HG02840 (cell line): ENCODE measurements at regions not wholly inside any gene's neighbourhood (a gene's known extent, or its start where the extent isn't known, plus 50 kb on each side); places are given as distances from the start of the nearest gene placed in this dataset.

Experiments
- ATAC-seq: cut with Tn5 transposase; IDR thresholded peaks from one replicate; pipeline ENCODE4 v1.9.1; 2021; ENCODE audit warnings: mild to moderate bottlenecking, moderate library complexity, moderate number of reproducible peaks; ENCODE audit not compliant: unreplicated experiment, low FRiP score

DNA sequence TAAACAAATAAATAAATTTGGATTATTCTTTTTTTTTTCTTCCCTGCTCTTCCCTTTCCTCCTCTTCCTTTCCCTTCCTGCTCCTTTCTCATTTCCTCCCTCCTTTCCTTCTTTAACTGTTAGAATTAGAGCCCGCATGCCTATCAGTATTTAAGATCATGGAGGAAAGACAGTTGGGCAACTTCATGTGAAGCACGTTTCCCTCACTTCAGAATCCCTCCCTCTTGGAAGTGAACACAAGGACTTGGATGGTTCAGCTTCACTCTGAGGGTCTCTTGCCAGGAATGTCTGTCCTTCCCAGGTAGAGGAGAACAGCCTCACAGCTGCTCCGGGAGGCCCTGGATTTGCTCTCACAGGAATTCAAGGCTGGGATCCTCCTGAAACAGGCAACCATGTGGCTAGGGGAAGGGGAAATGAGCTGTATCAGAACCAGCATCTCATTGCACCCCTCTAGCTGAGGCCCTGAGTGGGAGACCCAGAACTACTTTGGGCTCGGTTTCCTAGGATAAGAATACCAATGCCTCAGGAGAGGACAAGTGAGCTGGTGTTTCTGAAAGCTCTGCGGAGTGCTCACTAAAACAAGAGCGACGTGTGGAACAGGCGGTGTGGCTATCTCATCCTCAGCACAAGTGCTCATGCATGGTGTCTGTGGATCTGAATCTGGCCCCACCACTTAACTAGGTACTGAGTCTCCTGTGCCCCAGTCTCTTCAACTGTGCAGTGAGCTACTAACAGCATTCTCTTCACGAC is 230.5 kb downstream of the MYCN start:
- ATAC-seq: no peak

DNA sequence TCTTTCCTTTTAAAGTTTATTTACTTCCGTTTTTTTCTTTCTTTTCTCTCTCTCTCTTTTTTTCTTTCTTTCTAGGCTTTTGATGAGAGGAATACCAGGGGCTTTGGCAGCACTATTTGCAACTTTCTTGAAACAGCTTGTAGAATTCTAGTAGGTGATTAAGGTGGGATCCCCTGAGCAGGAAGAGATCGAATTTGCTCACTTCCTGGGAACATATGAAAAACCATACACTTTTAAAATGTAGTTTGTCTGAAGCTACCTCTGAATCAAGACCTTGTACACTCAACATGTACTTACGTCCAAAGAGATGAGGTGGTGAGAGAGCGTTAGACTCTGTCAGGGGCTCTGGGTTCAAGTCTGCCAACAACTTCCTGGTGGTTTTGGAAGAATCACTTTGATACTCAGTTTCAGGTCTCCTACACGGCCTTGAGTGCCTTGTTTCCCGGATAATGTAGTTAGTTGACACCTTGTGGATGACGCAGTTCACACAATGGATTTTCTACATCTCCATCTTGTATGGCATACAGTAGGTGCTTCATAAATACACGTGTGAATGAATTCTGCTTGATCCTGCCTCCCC is 229.1 kb downstream of the MYCN start:
- ATAC-seq: no peak

- ATAC-seq: no peak
Observed at GRCh38 chr2:16168506-16169264, 228.3 kb downstream of the MYCN start.

- ATAC-seq: no peak
Observed at GRCh38 chr2:16167870-16168426, 227.6 kb downstream of the MYCN start.

GRCh38 chr2:16167451-16167861 is 227.1 kb downstream of the MYCN start:
- ATAC-seq: no peak

DNA sequence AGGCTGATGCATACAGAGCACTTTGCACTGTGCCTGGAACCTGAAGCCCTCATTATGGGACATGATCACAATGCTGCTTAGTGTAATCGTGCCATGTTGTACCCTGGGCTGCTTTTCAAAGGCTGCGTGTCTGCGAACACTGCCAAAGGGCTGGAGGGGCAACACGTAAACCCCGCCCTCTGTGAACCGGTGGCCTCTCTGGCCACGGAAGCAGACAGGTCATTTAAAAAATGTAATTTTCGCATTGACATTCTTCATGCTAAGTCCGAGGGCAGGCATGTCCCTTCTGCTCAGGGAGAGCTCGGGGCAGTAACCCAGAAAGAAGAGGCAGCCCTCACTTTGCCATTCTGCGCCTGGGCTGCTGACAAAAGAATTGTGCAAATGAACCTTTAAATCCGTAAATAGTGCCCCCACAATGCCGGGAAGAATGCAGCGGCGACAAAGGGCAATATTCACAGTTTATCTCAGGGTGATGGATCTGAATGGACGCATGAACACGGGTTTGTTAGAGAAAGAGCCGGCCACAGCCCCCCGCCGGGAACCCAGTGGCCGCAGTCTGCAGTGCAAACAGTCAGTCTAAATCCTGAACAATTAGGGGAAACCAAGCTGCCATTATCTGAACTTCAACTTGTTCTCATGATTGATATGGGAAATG is 226.1 kb downstream of the MYCN start:
- ATAC-seq: no peak

DNA sequence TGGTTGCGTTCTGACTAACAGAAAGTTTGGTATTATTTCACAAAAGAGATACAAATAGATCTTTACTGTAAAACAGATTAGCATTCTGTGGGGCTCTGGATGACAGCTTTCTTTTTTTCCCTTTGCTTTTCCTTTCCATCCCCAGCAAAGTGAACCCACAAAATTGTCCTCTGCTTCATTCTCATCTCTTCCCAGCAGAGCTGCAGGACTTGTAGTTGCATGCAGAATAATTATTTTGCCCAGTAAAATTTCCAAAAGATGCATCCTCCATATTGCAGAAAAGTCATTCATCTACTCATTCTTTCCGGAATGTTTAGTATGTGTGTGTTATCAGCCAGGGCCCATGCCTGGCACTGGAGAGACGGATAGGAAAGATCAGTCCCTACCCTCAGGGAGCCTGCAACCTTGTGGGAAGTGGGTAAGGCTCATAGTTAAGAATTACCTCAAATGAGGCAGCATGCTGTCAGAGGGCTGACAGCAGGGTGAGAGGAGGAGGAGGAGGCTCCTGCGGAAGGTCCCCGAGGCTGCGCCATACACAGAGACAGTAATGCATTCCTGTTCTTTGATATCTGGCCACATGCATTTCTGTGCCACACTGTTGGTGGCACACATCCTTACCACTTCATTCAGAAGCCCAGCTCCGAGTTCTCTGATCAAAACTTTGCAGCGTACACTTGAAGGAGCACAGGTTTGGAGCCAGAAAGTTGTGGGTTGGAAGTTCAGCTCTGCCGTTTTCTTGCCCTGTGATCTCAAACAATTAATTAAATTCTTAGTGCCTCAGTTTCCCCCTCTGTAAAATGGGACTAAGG is 225.4 kb downstream of the MYCN start:
- ATAC-seq: no peak

DNA sequence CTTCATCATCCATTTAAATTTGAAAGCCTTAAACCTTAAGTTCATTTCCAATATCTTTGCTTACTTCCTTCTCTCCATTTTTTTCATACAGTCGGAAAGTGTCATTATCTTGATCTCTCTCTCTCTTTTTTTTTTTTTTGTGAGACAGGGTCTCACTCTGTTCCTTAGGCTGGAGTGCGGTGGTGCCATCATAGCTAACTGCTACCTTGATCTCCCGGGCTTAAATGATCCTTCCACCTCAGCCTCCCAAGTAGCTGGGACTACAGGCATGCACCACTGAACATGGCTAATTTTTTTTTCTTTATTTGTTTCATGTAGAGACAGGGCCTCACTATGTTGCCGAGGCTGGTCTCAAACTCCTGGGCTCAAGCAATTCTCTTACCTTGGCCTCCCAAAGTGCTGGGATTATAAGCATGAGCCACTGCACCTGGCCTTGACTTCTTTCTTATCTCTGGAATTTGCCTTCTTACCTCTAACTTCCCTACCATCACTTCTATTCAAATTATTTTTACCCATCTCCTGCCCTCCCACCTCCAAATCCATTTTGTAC is 222.2 kb downstream of the MYCN start:
- ATAC-seq: no peak

- ATAC-seq: no peak
Observed at GRCh38 chr2:16161768-16162490, 221.6 kb downstream of the MYCN start.

DNA sequence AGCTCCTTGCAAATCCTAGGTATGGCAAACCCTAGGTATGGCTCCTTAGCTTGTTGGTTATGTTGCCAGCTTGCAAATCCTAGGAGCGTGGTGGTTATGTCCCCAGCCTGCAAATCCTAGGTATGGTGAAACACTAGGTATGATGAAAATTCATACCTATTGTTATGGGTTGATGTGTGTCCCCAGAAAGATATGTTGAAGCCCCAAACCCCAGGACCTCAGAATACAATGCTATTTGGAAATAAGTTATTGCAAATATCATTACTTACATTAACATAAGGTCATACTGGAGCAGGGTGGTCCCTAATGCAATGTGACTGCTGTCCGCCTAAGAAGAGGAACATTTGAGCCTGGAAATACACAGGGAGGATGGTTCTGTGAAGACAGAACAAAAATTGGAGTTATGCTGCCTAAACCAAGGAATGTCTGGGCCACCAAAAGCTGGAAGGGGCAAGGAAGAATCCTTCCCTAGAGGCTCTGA is 220.8 kb downstream of the MYCN start:
- no peak for ATAC-seq

- no peak for ATAC-seq
Observed at GRCh38 chr2:16160281-16161084, 220.1 kb downstream of the MYCN start.

DNA sequence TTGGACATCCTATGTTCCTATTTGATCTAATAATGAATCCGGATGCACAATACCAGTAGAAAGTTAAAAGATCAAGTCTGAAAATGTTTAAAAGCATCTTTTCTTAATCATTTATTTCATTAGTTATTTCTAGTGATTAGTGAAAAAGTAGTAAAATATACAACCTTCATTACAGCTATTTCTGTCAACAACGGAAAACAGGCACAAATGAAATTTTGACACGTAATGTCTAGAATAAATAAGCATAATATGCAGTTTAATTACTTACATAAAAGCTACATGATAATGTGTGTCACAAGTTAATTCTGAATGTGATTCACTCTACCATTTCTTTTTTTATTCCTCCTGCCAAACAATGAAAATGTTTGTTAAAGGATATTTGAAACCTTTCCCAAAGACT is 216.1 kb downstream of the MYCN start:
- ATAC-seq: no peak

DNA sequence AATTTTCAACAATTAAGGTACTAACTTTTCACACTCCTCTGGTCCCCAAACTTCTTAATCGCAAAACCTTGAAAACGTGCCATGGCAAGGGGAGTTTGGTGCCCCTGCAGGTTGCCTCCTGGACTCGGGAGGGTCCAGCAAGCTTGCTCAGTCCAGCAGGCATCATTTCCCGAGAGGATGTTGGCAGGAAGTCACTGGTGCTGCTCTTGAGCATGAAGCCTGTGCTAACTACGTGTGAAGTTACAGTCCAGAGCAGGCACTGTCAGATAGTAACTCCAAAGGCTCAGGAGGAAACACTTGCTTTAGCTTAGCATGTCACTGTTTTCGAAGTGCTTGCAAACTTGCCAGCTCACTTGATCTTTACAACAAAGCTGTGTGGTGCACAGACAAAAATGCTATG is 215.4 kb downstream of the MYCN start:
- no peak for ATAC-seq

DNA sequence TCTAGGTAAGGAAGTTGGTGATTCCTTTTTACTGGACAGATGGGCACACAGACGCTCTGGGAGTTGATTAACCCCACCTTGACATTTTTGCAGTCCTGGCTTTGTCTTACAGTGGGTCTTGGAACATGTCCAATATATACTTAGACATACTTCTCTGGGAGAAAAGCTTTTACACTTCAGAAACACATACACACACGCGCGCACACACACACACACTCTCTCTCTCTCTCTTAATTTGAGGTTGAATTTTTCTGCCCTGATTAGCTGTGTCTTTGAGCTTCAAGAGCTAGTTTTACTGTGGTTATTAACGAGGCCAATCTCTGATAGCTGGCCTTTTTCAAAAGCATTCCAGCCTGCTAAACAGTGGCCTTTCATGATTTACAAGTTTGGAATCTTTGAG is 215.0 kb downstream of the MYCN start:
- ATAC-seq: no peak

DNA sequence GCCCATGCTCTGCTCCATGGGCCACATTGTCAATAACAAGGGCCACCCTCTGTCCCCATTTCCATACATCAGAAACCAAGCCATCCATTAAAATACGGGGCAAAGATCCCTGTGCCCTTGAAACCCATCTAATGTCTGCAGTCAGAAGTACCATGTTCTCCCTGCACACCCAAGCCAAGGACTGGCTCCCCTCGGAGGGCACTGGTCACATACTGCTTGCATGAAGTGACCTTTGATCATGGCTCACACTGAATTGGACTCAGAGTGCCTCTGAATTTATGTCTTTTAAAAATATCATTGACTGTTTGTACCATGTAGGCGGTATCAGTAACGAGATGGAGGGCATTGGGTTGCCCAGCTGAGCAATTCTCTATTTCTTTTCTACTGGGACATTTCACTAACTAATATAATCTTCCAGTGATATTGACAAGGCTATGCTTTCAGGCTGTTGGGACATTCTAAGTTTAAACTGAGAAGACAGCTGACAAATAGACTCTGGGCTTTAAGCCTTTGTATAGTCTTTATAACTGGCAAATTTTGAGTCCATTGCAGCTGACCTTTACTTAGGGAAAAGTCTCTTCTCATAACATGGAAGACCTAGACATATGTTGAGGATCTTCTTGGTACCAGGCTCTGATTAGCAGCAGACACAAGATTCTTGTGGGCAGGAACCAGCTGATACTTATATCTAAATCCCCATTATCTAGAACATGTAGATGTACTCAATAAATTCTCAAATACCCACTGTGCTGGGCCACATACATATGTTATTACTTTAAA is 214.3 kb downstream of the MYCN start:
- no peak for ATAC-seq

DNA sequence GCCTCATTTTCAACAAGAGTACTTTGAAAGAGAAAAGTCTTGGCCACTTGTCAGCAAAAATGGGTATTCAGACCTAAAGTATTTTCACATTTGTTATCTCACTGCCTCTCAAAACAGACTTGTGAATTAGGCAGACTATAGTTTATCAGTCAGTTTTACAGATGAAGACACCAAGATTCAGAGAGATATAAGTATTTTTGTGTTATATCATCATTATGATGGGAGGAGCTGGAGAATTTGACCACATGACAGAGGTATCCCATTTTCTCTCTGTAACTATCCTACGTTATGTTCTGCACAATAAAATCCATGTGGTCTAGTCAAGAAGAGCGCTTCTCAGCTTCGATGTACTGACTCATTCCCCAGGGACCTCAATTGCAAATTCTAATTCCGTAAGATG is 213.7 kb downstream of the MYCN start:
- ATAC-seq: no peak

GRCh38 chr2:16153754-16154035 is 213.3 kb downstream of the MYCN start:
- ATAC-seq: no peak
